Prostate gland (tissue), 2 donors: ENCODE measurements at regions not wholly inside any gene's neighbourhood (a gene's known extent, or its start where the extent isn't known, plus 50 kb on each side); places are given as distances from the start of the nearest gene placed in this dataset.

ENCODE experiments used
- DNase-seq: peaks from one replicate; pipeline ENCODE4 v3.0.0-alpha.2; 2019; ENCODE audit warnings: low spot score
- H3K27ac ChIP-seq, 2 donors: fragments of 200-600 bp; sonication (generic); 2 replicates each; pipeline ENCODE4 v1.5.1; 2017 to 2019
- H3K27me3 ChIP-seq: fragments of 200-600 bp; sonication (generic); replicated peaks from 2 replicates; pipeline ENCODE4 v1.5.1; 2019; ENCODE audit not compliant: insufficient read depth
- H3K36me3 ChIP-seq, 2 donors: fragments of 200-600 bp; sonication (generic); 1 replicate in 1 of 2; 2 replicates in 1 of 2; pipeline versions ENCODE4 v1.5.1 to v1.8.1; 2017 to 2019
- H3K4me1 ChIP-seq: fragments of 200-600 bp; sonication (generic); replicated peaks from 2 replicates; pipeline ENCODE4 v1.5.1; 2019
- H3K4me3 ChIP-seq, 2 donors: fragments of 200-600 bp; sonication (generic); 2 replicates each; pipeline ENCODE4 v1.5.1; 2017 to 2019
- H3K9me3 ChIP-seq: fragments of 200-600 bp; sonication (generic); 2 replicates; pipeline ENCODE4 v1.5.1; 2017
- POLR2A ChIP-seq: fragments of 450-650 bp; IDR thresholded peaks from one replicate; pipeline ENCODE4 v1.6.1; 2016; ENCODE audit warnings: antibody characterized with exemption, mild to moderate bottlenecking
- POLR2AphosphoS5 ChIP-seq: sonication (generic); formaldehyde crosslinking; IDR thresholded peaks from one replicate; pipeline ENCODE4 v1.6.1; 2017; ENCODE audit warnings: antibody characterized with exemption
- WGBS: methylation state at CpG from one replicate; pipeline ENCODE4 v1.1.5; 2018; 5-methylcytosine and 5-hydroxymethylcytosine counted together
- intact Hi-C: fragments of 100-400 bp; cut with DNase I; formaldehyde crosslinking; loops from one replicate; pipeline ENCODE4 v1.14.2; 2022
- TF ChIP-seq, protein P1 (sequence below), 4 experiments: fragments of 200-600 bp in 2 of 4; fragments of 450-650 bp in 2 of 4; sonication (generic) in 2 of 4; IDR thresholded peaks; 1 replicate in 3 of 4; 2 replicates in 1 of 4; pipeline ENCODE4 v1.5.1; 2016 to 2019; ENCODE audit warnings: antibody characterized with exemption in 4 of 4, mild to moderate bottlenecking in 2 of 4, moderate library complexity in 2 of 4

DNA sequence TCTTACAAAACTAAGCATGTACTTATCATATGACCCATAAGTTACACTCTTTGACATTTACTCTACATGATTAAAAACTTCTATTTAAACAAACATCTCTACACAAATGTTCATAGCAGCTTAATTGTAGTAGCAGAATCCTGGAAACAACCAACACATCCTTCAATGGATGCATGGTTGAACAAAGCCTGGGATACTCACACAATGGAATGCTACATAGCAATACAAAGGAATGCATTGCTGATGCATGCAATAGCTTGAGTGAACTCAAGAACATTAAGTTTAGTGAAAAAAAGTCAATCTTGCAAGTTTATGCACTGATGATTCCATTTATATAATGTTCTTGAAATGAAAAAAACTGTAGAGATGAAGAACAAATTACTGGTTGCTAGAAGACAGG lies 686.9 kb downstream of the LRRIQ3 start:
- intact Hi-C loops, result no loop called here
- no peak for TF ChIP-seq POLR2A
- TF ChIP-seq, protein P1, sequence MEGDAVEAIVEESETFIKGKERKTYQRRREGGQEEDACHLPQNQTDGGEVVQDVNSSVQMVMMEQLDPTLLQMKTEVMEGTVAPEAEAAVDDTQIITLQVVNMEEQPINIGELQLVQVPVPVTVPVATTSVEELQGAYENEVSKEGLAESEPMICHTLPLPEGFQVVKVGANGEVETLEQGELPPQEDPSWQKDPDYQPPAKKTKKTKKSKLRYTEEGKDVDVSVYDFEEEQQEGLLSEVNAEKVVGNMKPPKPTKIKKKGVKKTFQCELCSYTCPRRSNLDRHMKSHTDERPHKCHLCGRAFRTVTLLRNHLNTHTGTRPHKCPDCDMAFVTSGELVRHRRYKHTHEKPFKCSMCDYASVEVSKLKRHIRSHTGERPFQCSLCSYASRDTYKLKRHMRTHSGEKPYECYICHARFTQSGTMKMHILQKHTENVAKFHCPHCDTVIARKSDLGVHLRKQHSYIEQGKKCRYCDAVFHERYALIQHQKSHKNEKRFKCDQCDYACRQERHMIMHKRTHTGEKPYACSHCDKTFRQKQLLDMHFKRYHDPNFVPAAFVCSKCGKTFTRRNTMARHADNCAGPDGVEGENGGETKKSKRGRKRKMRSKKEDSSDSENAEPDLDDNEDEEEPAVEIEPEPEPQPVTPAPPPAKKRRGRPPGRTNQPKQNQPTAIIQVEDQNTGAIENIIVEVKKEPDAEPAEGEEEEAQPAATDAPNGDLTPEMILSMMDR (IDR thresholded peaks at IDR 0.05), result no peak
- TF ChIP-seq POLR2AphosphoS5, result no peak
- H3K36me3 ChIP-seq, result no peaks in the 10 kb centered on the region
- no peaks in the 10 kb centered on the region for H3K27me3 ChIP-seq
- no peak overlapping the region for H3K4me3 ChIP-seq
- H3K9me3 ChIP-seq, result no peaks in the 10 kb centered on the region
- H3K27ac ChIP-seq, result no peak overlapping the region
- DNase-seq, result no peak
- no peaks in the 10 kb centered on the region for H3K4me1 ChIP-seq

DNA sequence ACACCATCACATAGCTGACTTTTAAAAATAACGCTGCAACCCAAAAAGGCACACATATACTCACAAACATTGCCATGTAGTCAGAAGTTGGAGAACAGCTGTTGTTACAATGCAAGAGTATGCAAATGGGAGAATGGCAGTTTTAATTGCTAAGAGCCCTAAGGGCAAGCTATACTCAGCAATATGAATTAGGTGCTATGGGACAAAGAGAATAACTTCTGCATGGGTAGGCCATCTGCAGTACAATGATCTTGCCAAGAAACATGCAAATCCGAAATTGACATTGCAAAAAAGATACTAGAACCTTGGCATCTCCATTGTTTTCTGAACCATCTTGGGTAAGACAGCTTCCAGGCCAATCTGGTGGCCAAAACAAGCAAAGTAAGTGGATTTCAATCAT lies 697.8 kb downstream of the LRRIQ3 start:
- Histone ChIP-seq H3K27ac (no peak overlapping the region), H3K4me1 (no peaks in the 10 kb centered on the region), H3K27me3 (no peaks in the 10 kb centered on the region), H3K4me3 (no peak overlapping the region), H3K9me3 (no peaks in the 10 kb centered on the region), H3K36me3 (no peaks in the 10 kb centered on the region)
- TF ChIP-seq POLR2A (no peak), POLR2AphosphoS5 (no peak)
- TF ChIP-seq, protein P1 (IDR thresholded peaks at IDR 0.05), result no peak
- intact Hi-C loops, result no loop called here
- 58% methylated on average over 2 of the region's 2 CpGs for WGBS
- no peak for DNase-seq

DNA sequence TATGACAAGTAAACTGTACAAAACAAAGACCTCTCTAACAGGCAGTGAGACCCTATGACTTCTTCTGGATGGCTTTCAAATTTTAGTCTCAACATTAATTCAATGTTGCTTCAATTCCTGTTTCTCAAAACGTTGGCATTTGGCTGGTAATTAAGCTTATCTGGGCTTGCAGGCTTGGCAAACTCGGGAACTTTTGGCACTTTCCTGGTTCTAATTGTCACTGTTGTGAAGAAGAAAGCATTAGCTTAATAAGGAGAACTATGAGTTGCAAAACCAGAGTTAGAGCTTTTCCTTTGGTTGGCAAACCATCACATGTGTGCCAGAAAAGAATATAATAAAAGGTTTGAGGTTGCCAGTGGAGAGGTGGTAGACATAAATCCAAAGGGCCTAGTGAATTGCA lies 698.3 kb downstream of the LRRIQ3 start:
- Histone ChIP-seq H3K36me3 (no peaks in the 10 kb centered on the region), H3K9me3 (no peaks in the 10 kb centered on the region), H3K4me3 (no peak overlapping the region), H3K4me1 (no peaks in the 10 kb centered on the region), H3K27ac (no peak overlapping the region), H3K27me3 (no peaks in the 10 kb centered on the region)
- intact Hi-C loops, result no loop called here
- WGBS, result 23% methylated on average over 2 of the region's 2 CpGs
- TF ChIP-seq POLR2AphosphoS5 (no peak), POLR2A (no peak)
- TF ChIP-seq, protein P1 (IDR thresholded peaks at IDR 0.05), result no peak
- DNase-seq, result no peak

DNA sequence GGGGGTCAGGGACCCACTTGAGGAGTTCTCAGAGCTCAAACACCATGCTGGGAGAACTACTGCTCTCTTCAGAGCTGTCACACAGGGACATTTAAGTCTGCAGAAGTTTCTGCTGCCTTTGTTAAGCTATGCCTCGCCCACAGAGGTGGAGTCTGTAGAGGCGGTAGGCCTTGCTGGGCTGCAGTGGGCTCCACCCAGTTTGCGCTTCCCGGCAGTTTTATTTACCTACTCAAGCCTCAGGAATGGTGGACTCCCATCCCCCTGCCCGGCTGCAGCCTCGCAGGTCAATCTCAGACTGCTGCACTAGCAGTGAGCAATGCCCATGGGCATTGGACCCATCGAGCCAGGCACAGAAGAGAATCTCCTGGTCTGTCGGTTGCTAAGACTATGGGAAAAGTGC lies 706.4 kb downstream of the LRRIQ3 start:
- 89% methylated on average over 8 of the region's 8 CpGs for WGBS

DNA sequence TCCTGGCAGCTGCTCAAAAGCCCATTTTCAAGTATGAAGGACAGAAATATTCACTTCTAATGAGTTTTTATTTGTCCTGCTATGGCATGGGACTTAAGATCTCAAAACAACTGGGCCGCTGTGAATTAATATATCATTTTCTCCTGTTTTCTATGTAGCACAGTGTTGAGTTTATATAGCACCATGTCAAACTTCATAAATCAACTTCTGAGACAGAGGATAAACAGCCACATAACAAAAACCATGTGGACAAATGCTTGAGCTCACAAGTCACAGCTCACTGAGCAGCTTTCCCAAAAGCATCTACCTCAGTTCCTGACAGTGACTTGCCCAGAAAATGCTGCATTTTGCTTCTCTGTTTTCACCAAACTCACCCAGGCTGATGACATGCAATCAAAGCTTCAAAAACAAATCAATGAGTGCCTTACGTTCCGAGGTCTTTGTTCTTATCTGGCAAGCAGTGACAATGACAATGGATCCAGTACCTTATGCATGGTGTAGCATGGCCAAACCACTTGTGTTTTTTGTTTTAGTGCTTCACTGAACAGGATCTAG lies 722.6 kb downstream of the LRRIQ3 start:
- Histone ChIP-seq H3K9me3 (no peaks in the 10 kb centered on the region), H3K4me3 (no peak overlapping the region), H3K27me3 (no peaks in the 10 kb centered on the region), H3K27ac (no peak overlapping the region), H3K36me3 (no peaks in the 10 kb centered on the region), H3K4me1 (no peaks in the 10 kb centered on the region)
- DNase-seq, result no peak
- no peak for TF ChIP-seq POLR2A
- WGBS, result 45% methylated on average over 3 of the region's 3 CpGs
- intact Hi-C loops, result no loop called here

More for the DNA sequence above, 706.4 kb downstream of the LRRIQ3 start:
- TF ChIP-seq POLR2A (no peak), POLR2AphosphoS5 (no peak)
- TF ChIP-seq, protein P1 (IDR thresholded peaks at IDR 0.05), result no peak
- no peaks in the 10 kb centered on the region for H3K9me3 ChIP-seq
- H3K4me3 ChIP-seq, result no peak overlapping the region
- no peak for DNase-seq
- intact Hi-C loops, result no loop called here
- no peaks in the 10 kb centered on the region for H3K27me3 ChIP-seq
- H3K27ac ChIP-seq, result no peak overlapping the region
- H3K4me1 ChIP-seq, result no peaks in the 10 kb centered on the region
- H3K36me3 ChIP-seq, result no peaks in the 10 kb centered on the region
